ENCODE measurements at regions not wholly inside any gene's neighbourhood (a gene's known extent, or its start where the extent isn't known, plus 50 kb on each side); places are given as distances from the start of the nearest gene placed in this dataset.

GRCh38 chr14:22081337-22081736 is 407.7 kb upstream of the OR4E1 start:
- dilution Hi-C loops (cut with MboI; ENCODE audit: extremely low pct_ligation_motif_present, low sequenced_read_pairs) = no loop called here
- no peaks in the 10 kb centered on the region for H3K4me1 ChIP-seq (ENCODE audit: control insufficient read depth, extremely low read depth, insufficient read depth, low read length)

GRCh38 chr14:22079766-22080165 is 406.1 kb upstream of the OR4E1 start:
- no peaks in the 10 kb centered on the region for H4K20me1 ChIP-seq (ENCODE audit: control insufficient read depth, extremely low read depth, insufficient read depth, low read length)
- no peaks in the 10 kb centered on the region for H3K4me1 ChIP-seq (ENCODE audit: control insufficient read depth, extremely low read depth, insufficient read depth, low read length)
- no peak overlapping the region for H2AFZ ChIP-seq (ENCODE audit: control insufficient read depth, low read length)
- no peak overlapping the region for H3K27ac ChIP-seq (ENCODE audit: control insufficient read depth, insufficient read depth, low read length)
- DNase-seq (ENCODE audit: low read depth, low spot score) (no peak), FAIRE-seq (no peak)
- no peaks in the 10 kb centered on the region for H3K9me3 ChIP-seq (ENCODE audit: control insufficient read depth, low read depth, low read length)
- H3K27me3 ChIP-seq (ENCODE audit: control insufficient read depth, extremely low read depth, insufficient read depth, low read length) = peaks cover 9% of the 10 kb centered on the region
- H3K36me3 ChIP-seq (ENCODE audit: control insufficient read depth in 2 of 2, extremely low read depth in 1 of 2, insufficient read depth in 2 of 2, low read length in 2 of 2) = no peaks in the 10 kb centered on the region
- H3K9me1 ChIP-seq (ENCODE audit: control insufficient read depth, extremely low read depth, insufficient read depth, low read length) = no peaks in the 10 kb centered on the region
- dilution Hi-C loops (cut with MboI; ENCODE audit: extremely low pct_ligation_motif_present, low sequenced_read_pairs) = no loop called here
- H3K9ac ChIP-seq (ENCODE audit: control insufficient read depth, extremely low read depth, insufficient read depth, low read length) = no peak overlapping the region
- no peak overlapping the region for H3K4me3 ChIP-seq (ENCODE audit: control insufficient read depth in 2 of 3, extremely low read depth in 1 of 3, insufficient read depth in 2 of 3, low read depth in 1 of 3, low read length in 3 of 3)
- H3K4me2 ChIP-seq (ENCODE audit: control insufficient read depth, extremely low read depth, insufficient read depth, low read depth, low read length) = no peak overlapping the region
- TF ChIP-seq CTCF (optimal IDR thresholded peaks at IDR 0.05 in 1 of 3, IDR thresholded peaks at IDR 0.05 in 1 of 3, conservative IDR thresholded peaks at IDR 0.05 in 1 of 3; ENCODE audit: extremely low read depth in 1 of 3, insufficient read depth in 2 of 3, low read length in 3 of 3) (no peak), EZH2 (IDR thresholded peaks at IDR 0.05; ENCODE audit: low read length) (no peak)
- H3K79me2 ChIP-seq (ENCODE audit: control insufficient read depth, insufficient read depth, low read length) = no peaks in the 10 kb centered on the region

More at GRCh38 chr14:22081337-22081736, 407.7 kb upstream of the OR4E1 start:
- no peak overlapping the region for H3K9ac ChIP-seq (ENCODE audit: control insufficient read depth, extremely low read depth, insufficient read depth, low read length)
- H3K79me2 ChIP-seq (ENCODE audit: control insufficient read depth, insufficient read depth, low read length) = no peaks in the 10 kb centered on the region
- no peaks in the 10 kb centered on the region for H4K20me1 ChIP-seq (ENCODE audit: control insufficient read depth, extremely low read depth, insufficient read depth, low read length)
- H3K27ac ChIP-seq (ENCODE audit: control insufficient read depth, insufficient read depth, low read length) = no peak overlapping the region
- H3K4me3 ChIP-seq (ENCODE audit: control insufficient read depth in 2 of 3, extremely low read depth in 1 of 3, insufficient read depth in 2 of 3, low read depth in 1 of 3, low read length in 3 of 3) = no peak overlapping the region
- H3K9me3 ChIP-seq (ENCODE audit: control insufficient read depth, low read depth, low read length) = no peaks in the 10 kb centered on the region
- no peaks in the 10 kb centered on the region for H3K9me1 ChIP-seq (ENCODE audit: control insufficient read depth, extremely low read depth, insufficient read depth, low read length)
- DNase-seq (ENCODE audit: low read depth, low spot score) (no peak), FAIRE-seq (no peak)
- H3K36me3 ChIP-seq (ENCODE audit: control insufficient read depth in 2 of 2, extremely low read depth in 1 of 2, insufficient read depth in 2 of 2, low read length in 2 of 2) = no peaks in the 10 kb centered on the region
- TF ChIP-seq EZH2 (IDR thresholded peaks at IDR 0.05; ENCODE audit: low read length) = no peak
- no peak for TF ChIP-seq CTCF (optimal IDR thresholded peaks at IDR 0.05 in 1 of 3, IDR thresholded peaks at IDR 0.05 in 1 of 3, conservative IDR thresholded peaks at IDR 0.05 in 1 of 3; ENCODE audit: extremely low read depth in 1 of 3, insufficient read depth in 2 of 3, low read length in 3 of 3)
- H3K4me2 ChIP-seq (ENCODE audit: control insufficient read depth, extremely low read depth, insufficient read depth, low read depth, low read length) = no peak overlapping the region
- H3K27me3 ChIP-seq (ENCODE audit: control insufficient read depth, extremely low read depth, insufficient read depth, low read length) = peaks cover 9% of the 10 kb centered on the region
- no peak overlapping the region for H2AFZ ChIP-seq (ENCODE audit: control insufficient read depth, low read length)
